Activated naive CD4-positive, alpha-beta T cell treated with anti-CD3 and anti-CD28 coated beads for 36 hours (primary cell): ENCODE measurements at regions not wholly inside any gene's neighbourhood (a gene's known extent, or its start where the extent isn't known, plus 50 kb on each side); places are given as distances from the start of the nearest gene placed in this dataset.

Experiments
- CTCF ChIA-PET: fragments of 350-600 bp; sonication (Branson Sonifier 250); formaldehyde crosslinking; loops from one replicate; lab custom pipeline; 2021; ENCODE audit warnings: antibody characterized with exemption; lab: Charles Lee
- DNase-seq: peaks from one replicate; pipeline ENCODE4 v3.0.0-alpha.2; 2020
- H3K27ac Mint-ChIP-seq: one replicate; pipeline ENCODE4 v1.8.0; 2021; ENCODE audit warnings: mild to moderate bottlenecking, mixed read lengths
- H3K27me3 Mint-ChIP-seq: one replicate; pipeline ENCODE4 v1.8.0; 2021; ENCODE audit warnings: low read depth, mixed read lengths
- H3K36me3 Mint-ChIP-seq: one replicate; pipeline ENCODE4 v1.8.0; 2021; ENCODE audit warnings: low read depth, mixed read lengths
- H3K4me1 Mint-ChIP-seq: one replicate; pipeline ENCODE4 v1.8.0; 2021; ENCODE audit warnings: low read depth, mixed read lengths
- H3K4me3 Mint-ChIP-seq: one replicate; pipeline ENCODE4 v1.8.0; 2021; ENCODE audit warnings: mild to moderate bottlenecking, moderate library complexity, mixed read lengths
- H3K9me3 Mint-ChIP-seq: one replicate; pipeline ENCODE4 v1.8.0; 2021; ENCODE audit warnings: mixed read lengths
- intact Hi-C: fragments of 100-400 bp; cut with micrococcal nuclease; formaldehyde crosslinking; loops from one replicate; pipeline ENCODE4 v1.15.1; 2023

GRCh38 chr4:177717407-177717806 lies 275.2 kb upstream of the AGA start:
- no peaks in the 10 kb centered on the region for H3K27me3 Mint-ChIP-seq
- H3K36me3 Mint-ChIP-seq, result no peaks in the 10 kb centered on the region
- H3K9me3 Mint-ChIP-seq, result no peaks in the 10 kb centered on the region
- CTCF ChIA-PET, result interaction anchor here (0.6 kb wide), 1 partner anchor 660 kb away, joined by 3 read pairs; no protein-coding TSS in a partner anchor
- no peak overlapping the region for H3K4me3 Mint-ChIP-seq
- H3K4me1 Mint-ChIP-seq, result no peaks in the 10 kb centered on the region
- no peak overlapping the region for H3K27ac Mint-ChIP-seq
- intact Hi-C loops, result no loop called here
- DNase-seq, result no peak

- intact Hi-C loops, result no loop called here
Observed at GRCh38 chr4:177718514-177718913, 276.3 kb upstream of the AGA start.

GRCh38 chr4:177726111-177726510 lies 283.9 kb upstream of the AGA start:
- DNase-seq, result no peak
- Mint-ChIP-seq H3K36me3 (no peaks in the 10 kb centered on the region), H3K9me3 (no peaks in the 10 kb centered on the region), H3K27me3 (no peaks in the 10 kb centered on the region), H3K4me1 (no peaks in the 10 kb centered on the region), H3K4me3 (no peak overlapping the region), H3K27ac (no peak overlapping the region)
- intact Hi-C loops, result no loop called here
- CTCF ChIA-PET, result no interaction called here

More at GRCh38 chr4:177718514-177718913, 276.3 kb upstream of the AGA start:
- H3K27me3 Mint-ChIP-seq, result no peaks in the 10 kb centered on the region
- H3K36me3 Mint-ChIP-seq, result no peaks in the 10 kb centered on the region
- H3K9me3 Mint-ChIP-seq, result no peaks in the 10 kb centered on the region
- H3K4me1 Mint-ChIP-seq, result no peaks in the 10 kb centered on the region
- CTCF ChIA-PET, result no interaction called here
- H3K4me3 Mint-ChIP-seq, result no peak overlapping the region
- H3K27ac Mint-ChIP-seq, result no peak overlapping the region
- DNase-seq, result no peak

GRCh38 chr4:177728361-177729152 lies 286.3 kb upstream of the AGA start:
- no peaks in the 10 kb centered on the region for H3K4me1 Mint-ChIP-seq
- no peak for DNase-seq
- no peak overlapping the region for H3K4me3 Mint-ChIP-seq
- intact Hi-C loops, result no loop called here
- H3K27ac Mint-ChIP-seq, result no peak overlapping the region
- H3K9me3 Mint-ChIP-seq, result no peaks in the 10 kb centered on the region
- no peaks in the 10 kb centered on the region for H3K27me3 Mint-ChIP-seq
- CTCF ChIA-PET, result interaction anchor here (1.6 kb wide), 1 partner anchor 11 kb away, joined by 3 read pairs; no protein-coding TSS in a partner anchor
- H3K36me3 Mint-ChIP-seq, result no peaks in the 10 kb centered on the region

- H3K36me3 Mint-ChIP-seq, result no peaks in the 10 kb centered on the region
- no peak overlapping the region for H3K27ac Mint-ChIP-seq
- intact Hi-C loops, result no loop called here
- no peaks in the 10 kb centered on the region for H3K27me3 Mint-ChIP-seq
- CTCF ChIA-PET, result no interaction called here
- no peaks in the 10 kb centered on the region for H3K4me1 Mint-ChIP-seq
- no peak for DNase-seq
- no peak overlapping the region for H3K4me3 Mint-ChIP-seq
- no peaks in the 10 kb centered on the region for H3K9me3 Mint-ChIP-seq
Observed at GRCh38 chr4:177729681-177730080, 287.4 kb upstream of the AGA start.

- no peak overlapping the region for H3K4me3 Mint-ChIP-seq
- H3K27ac Mint-ChIP-seq, result no peak overlapping the region
- DNase-seq, result no peak
- no peaks in the 10 kb centered on the region for H3K9me3 Mint-ChIP-seq
- no peaks in the 10 kb centered on the region for H3K36me3 Mint-ChIP-seq
- H3K4me1 Mint-ChIP-seq, result no peaks in the 10 kb centered on the region
- intact Hi-C loops, result no loop called here
- CTCF ChIA-PET, result no interaction called here
- H3K27me3 Mint-ChIP-seq, result peaks cover 2% of the 10 kb centered on the region
Observed at GRCh38 chr4:177737387-177737940, 295.2 kb upstream of the AGA start.

GRCh38 chr4:177740563-177740962 lies 298.3 kb upstream of the AGA start:
- CTCF ChIA-PET, result interaction anchor here (1.8 kb wide), 1 partner anchor 13 kb away, joined by 3 read pairs; no protein-coding TSS in a partner anchor
- intact Hi-C loops, result no loop called here
- H3K27me3 Mint-ChIP-seq, result peaks cover 2% of the 10 kb centered on the region

GRCh38 chr4:177759729-177760128 lies 317.5 kb upstream of the AGA start:
- H3K4me1 Mint-ChIP-seq, result no peaks in the 10 kb centered on the region
- intact Hi-C loops, result no loop called here
- H3K36me3 Mint-ChIP-seq, result no peaks in the 10 kb centered on the region
- CTCF ChIA-PET, result no interaction called here
- H3K9me3 Mint-ChIP-seq, result no peaks in the 10 kb centered on the region
- H3K27ac Mint-ChIP-seq, result no peak overlapping the region
- no peak overlapping the region for H3K4me3 Mint-ChIP-seq
- DNase-seq, result no peak
- H3K27me3 Mint-ChIP-seq, result peaks cover 2% of the 10 kb centered on the region

More at GRCh38 chr4:177740563-177740962, 298.3 kb upstream of the AGA start:
- no peak for DNase-seq
- Mint-ChIP-seq H3K27ac (no peak overlapping the region), H3K36me3 (no peaks in the 10 kb centered on the region), H3K4me1 (no peaks in the 10 kb centered on the region), H3K9me3 (no peaks in the 10 kb centered on the region), H3K4me3 (no peak overlapping the region)

GRCh38 chr4:177761692-177762091 lies 319.5 kb upstream of the AGA start:
- no peak overlapping the region for H3K4me3 Mint-ChIP-seq
- no peaks in the 10 kb centered on the region for H3K27me3 Mint-ChIP-seq
- no peak for DNase-seq
- H3K27ac Mint-ChIP-seq, result no peak overlapping the region
- no peaks in the 10 kb centered on the region for H3K4me1 Mint-ChIP-seq
- H3K9me3 Mint-ChIP-seq, result no peaks in the 10 kb centered on the region
- intact Hi-C loops, result no loop called here
- no peaks in the 10 kb centered on the region for H3K36me3 Mint-ChIP-seq
- CTCF ChIA-PET, result no interaction called here

- H3K36me3 Mint-ChIP-seq, result no peaks in the 10 kb centered on the region
- H3K27me3 Mint-ChIP-seq, result no peaks in the 10 kb centered on the region
- H3K27ac Mint-ChIP-seq, result no peak overlapping the region
- intact Hi-C loops, result no loop called here
- no peak for DNase-seq
- CTCF ChIA-PET, result interaction anchor here (1.1 kb wide), 1 partner anchor 31 kb away, joined by 3 read pairs; no protein-coding TSS in a partner anchor
- H3K4me3 Mint-ChIP-seq, result no peak overlapping the region
- H3K9me3 Mint-ChIP-seq, result no peaks in the 10 kb centered on the region
- H3K4me1 Mint-ChIP-seq, result no peaks in the 10 kb centered on the region
Observed at GRCh38 chr4:177769155-177769554, 326.9 kb upstream of the AGA start.

- H3K4me3 Mint-ChIP-seq, result no peak overlapping the region
- intact Hi-C loops, result no loop called here
- H3K36me3 Mint-ChIP-seq, result no peaks in the 10 kb centered on the region
- H3K27me3 Mint-ChIP-seq, result no peaks in the 10 kb centered on the region
- CTCF ChIA-PET, result no interaction called here
- H3K4me1 Mint-ChIP-seq, result no peaks in the 10 kb centered on the region
- no peak for DNase-seq
- H3K27ac Mint-ChIP-seq, result no peak overlapping the region
- no peaks in the 10 kb centered on the region for H3K9me3 Mint-ChIP-seq
Observed at GRCh38 chr4:177770776-177771175, 328.5 kb upstream of the AGA start.

GRCh38 chr4:177771645-177772044 lies 329.4 kb upstream of the AGA start:
- H3K4me1 Mint-ChIP-seq, result no peaks in the 10 kb centered on the region
- no peaks in the 10 kb centered on the region for H3K27me3 Mint-ChIP-seq
- H3K27ac Mint-ChIP-seq, result no peak overlapping the region
- H3K9me3 Mint-ChIP-seq, result no peaks in the 10 kb centered on the region
- no peaks in the 10 kb centered on the region for H3K36me3 Mint-ChIP-seq
- CTCF ChIA-PET, result no interaction called here
- H3K4me3 Mint-ChIP-seq, result no peak overlapping the region
- no peak for DNase-seq
- intact Hi-C loops, result no loop called here

GRCh38 chr4:177778623-177779022 lies 336.4 kb upstream of the AGA start:
- Mint-ChIP-seq H3K9me3 (peaks cover 5% of the 10 kb centered on the region), H3K27ac (no peak overlapping the region), H3K4me3 (no peak overlapping the region), H3K27me3 (peaks cover 9% of the 10 kb centered on the region), H3K36me3 (no peaks in the 10 kb centered on the region), H3K4me1 (no peaks in the 10 kb centered on the region)
- no peak for DNase-seq
- CTCF ChIA-PET, result interaction anchor here (0.7 kb wide), 1 partner anchor 667 kb away, joined by 3 read pairs; no protein-coding TSS in a partner anchor
- intact Hi-C loops, result no loop called here
